MV-4-11 (cell line): ENCODE measurements at regions not wholly inside any gene's neighbourhood (a gene's known extent, or its start where the extent isn't known, plus 50 kb on each side); places are given as distances from the start of the nearest gene placed in this dataset.

Source experiments
- DNase-seq: peaks from one replicate; lab custom pipeline; 2025; lab: John Stamatoyannopoulos, UW

GRCh38 chr14:98943907-98944306 is 328.1 kb downstream of the BCL11B start:
- DNase-seq, result no peak

GRCh38 chr14:98944989-98945388 is 327.0 kb downstream of the BCL11B start:
- no peak for DNase-seq

DNA sequence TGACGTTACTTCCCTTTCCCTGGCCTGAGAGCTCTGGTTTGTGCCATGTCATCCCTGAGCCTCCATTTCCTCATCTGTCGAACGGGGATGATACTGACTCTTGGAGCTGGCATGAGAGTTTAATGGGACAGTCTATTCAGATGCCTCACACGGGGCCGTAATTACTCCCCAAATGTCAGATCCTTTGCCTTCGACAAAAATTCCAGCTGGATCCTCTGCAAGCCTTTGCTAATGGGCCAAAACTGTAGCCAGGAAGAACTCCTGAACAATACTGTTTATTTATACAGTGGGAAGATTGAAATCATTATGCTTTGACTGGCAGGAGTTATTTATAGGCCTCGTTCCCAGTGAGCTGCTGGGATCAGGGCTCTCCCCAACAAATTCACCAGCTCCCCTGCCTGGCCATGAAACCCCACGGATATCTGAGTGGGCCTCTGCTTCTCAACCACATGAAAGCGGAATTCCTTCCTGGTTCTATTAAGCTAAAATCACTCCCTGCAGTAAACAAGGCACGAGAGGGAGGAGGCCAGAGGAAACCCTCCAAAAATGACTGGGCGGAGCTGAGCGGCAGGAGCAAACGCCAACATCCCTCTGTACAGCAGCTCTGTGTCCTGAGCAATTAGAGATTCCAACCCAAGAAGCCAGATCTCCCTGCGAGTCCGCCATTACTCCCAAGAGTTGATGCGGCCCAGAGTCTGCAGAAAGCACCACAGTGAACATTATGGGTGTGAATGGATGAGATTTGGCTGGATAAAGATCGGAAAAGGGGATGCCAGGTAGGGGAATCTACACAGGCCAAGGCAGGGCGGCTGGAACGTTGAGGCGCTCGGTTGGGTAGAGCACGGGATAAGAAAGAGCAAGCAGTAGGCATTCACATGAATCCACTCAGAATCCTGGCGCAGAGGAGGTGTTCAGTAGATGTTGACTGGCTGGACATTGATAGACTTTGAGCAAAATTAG is 326.1 kb downstream of the BCL11B start:
- no peak for DNase-seq

- DNase-seq, result peak; percentile 6
These were observed 325.1 kb downstream of the BCL11B start for GRCh38 chr14:98946940-98947339.

DNA sequence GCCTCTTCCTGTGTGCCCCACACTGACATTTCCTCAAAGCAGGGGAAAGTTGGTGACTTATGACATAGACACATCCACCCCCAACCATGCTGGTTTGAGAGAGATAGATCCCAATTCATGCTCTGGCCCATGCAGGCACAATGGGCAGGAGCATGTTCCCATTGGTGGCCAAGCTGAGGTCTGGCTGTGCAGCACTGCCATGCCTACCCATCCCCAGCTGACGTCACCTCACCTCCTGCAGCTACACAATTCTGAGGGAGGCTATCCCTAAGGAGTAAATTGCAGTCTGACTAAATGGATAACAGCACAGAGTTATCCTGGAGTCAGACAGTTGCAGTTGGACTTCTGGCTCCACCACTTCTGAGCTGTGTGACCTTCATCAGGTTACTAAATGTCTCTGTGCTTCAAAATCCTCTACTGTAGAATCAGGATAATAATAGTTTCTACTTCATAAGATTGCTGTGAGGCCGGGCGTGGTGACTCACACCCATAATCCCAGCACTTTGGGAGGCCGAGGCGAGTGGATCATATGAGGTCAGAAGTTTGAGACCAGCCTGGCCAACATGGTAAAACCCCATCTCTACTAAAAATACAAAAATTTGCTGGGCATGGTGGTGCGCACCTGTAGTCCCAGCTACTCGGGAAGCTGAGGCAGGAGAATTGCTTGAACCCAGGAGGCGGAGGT is 323.9 kb downstream of the BCL11B start:
- DNase-seq, result peak; percentile 1

GRCh38 chr14:98949051-98949450 is 322.9 kb downstream of the BCL11B start:
- DNase-seq, result peak; percentile 87

DNA sequence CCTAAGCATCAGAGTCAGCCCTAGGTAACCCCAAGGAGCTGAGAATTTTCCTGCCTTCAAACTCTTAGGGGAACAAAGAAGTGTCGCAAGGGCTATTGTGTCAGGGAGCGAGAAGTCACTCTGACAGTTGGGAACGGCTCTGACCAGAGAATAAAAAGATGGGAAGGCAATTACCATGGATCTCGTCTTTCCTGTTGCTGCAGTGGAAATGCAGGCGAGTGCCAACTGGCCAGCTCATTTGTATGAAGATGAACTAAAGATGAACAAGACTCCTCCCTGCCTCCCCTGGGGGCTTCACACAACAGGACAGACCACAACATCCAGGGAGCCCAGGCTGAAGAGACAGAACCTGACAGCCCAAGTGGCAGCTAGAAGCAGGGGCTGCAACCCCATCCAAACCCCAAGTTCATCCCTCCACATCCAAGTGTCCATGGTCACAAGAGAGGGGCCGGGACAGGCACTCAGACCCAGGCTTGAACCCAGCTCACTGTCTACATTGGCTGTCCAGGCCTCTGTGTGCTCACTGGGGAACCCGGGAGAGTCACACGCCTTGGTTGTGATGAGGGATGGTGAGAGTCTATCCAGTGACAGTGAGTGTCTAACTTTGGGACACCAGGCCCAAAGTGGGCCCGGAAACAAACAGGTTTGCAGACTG is 322.4 kb downstream of the BCL11B start:
- no peak for DNase-seq

DNA sequence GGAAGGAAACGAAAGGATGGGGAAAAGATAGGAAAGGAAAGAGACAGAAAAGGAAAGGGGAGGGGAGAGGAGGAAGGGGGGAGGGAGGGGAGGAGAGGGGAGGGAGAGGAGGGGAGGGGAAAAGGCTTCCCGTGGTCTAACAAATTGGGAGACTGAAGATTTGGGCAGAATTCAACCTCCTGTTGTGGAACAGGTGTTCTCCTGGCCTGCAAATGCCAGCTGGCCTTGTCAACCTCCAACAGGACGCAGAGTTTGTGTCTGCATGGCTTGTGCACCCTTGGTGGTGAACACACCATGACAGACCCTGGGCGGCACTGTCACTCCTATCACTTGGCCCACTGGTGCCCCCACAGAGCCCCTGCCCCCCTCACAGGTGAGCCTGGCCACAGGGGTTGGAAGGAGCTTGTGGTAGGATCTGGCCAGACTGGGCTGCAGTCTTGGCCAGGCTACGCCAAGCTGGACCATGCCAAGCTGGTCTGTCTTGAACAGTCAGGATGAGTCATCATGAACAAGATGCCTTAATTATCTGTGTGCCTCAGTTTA is 321.6 kb downstream of the BCL11B start:
- no peak for DNase-seq

DNA sequence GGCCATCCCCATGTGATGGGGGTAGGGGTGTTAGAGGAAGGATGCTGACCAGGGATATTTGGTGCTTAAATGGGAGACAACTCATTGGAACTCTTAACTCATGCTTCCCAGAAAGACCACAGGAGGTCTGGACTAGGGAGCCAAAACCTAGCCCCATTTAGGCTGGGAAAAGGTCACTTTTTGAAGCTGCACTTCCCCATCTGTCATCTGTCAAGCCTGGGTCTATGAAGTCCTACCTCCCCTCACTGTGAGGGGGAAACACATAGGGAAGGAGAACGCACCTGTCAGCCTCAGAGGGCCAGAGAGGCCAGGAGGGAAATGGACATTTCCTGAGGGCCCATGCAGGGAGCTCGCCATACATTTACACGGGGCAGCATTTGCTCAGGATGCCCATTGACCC is 321.0 kb downstream of the BCL11B start:
- no peak for DNase-seq

GRCh38 chr14:98951521-98952152 is 320.4 kb downstream of the BCL11B start:
- DNase-seq, result no peak

DNA sequence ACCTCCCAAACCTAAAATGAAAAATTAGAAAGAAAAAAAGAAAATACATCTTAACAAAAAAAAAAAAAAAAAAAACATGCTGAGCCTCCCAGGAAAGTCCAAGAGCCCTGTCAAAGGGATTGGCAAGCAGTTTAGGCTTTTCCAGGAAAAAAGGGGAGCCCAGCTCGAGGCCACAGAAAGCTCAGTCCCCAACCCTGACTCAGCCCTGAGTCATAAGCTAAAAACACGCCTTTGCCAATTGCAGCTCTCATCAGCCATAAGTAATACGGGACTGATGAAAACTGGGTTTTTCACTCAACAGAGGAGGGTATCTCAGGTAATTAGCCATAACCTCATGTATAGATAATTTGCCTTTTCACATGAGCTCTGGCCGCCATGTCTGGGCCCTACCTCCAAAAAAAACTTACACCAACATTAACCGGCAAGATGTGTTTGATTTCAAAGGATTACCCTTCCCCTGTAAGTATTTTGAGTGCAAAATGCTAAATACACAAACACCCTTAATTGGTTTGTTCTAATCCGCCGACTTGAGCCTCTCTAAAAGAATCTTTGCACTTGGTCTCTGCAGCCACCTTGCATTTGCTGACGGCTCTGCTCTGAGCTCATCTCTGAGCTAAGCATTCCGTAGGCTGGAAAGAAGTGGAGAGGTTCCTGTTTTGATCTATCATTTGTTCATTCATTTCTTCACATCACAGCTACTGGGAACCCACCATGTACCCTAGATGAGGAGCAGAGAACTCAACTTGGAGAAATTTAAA is 319.2 kb downstream of the BCL11B start:
- DNase-seq, result peak; percentile 72

- DNase-seq, result peak; percentile 23
These were observed 318.2 kb downstream of the BCL11B start for GRCh38 chr14:98953551-98954348.

DNA sequence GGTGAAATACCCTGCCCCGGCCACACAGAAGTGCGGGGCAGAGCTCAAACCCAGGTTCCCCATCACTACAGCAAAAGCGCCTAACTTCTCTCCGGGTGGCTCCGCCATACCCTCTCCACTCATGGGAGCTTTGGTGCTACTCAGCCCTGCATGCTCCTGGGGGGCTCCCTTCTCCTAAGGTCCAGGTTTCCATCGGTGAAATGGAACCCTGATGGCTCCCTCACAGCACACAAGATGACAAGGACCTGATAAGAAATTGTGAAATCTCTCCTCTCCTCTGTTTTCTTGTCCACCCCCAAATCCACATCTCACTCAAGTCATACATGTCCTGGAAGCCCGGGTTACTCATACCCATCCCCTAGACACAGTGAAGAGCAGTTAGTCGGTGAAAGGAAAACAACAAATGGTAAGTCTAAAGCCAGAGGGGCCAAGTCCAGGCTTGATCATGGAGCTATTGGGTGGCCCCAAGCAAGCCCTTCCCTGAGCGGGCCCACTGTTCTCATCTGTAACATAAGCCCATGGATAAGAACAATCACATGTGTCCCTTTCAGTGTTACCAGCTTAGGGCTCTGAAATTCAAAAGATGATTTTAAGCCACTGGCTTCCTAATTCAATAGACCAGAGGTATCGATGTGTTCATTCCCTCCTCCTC is 317.5 kb downstream of the BCL11B start:
- DNase-seq, result no peak

DNA sequence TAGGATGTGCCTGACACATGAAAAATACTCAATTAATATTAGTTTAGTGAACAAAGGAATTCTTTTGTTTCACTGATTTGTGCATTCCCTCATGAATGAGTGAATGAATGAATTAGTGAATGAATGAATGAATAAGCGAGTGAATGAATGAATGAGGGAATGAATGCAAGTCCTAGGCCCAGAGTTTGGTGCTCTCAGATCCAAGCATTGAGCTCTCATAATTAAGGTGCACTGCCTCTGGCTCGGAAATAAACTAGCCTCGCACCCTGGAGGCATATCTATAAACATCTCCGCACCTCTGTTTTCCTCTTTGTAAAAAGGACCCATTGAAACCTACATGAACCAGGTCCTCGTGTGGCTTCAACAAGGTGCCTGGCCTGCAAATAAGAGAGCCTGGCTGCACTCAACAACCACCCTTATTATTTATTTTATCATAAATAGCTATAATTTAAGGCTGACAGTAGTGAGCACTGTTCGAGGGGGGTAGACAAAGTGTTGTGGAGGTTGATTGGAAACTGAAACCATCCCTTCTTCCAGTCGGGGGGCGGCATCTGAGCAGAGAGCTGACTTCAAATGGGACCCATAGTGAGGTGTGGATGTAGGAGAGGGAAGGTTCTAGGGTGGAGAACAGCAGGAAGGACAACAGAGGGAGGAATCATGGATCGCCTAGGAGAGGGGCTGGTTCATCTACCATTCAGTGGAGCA is 316.8 kb downstream of the BCL11B start:
- DNase-seq, result no peak

DNA sequence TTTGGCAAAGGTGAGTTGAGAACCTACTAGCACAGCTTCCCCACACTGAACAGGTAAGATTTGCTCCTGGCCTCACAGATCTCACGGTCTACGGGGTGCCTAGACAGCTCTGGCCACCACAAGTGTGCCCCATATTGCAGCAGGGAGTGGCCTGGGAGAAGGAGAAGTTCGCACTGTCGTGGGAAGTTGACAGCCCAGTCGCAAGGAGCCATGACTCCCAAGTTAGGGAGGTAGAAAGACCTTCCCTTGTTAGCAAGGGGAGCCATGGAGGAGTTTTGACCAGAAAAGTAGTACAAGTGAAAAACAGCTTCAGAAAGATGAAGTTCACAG is 316.3 kb downstream of the BCL11B start:
- DNase-seq, result no peak

DNA sequence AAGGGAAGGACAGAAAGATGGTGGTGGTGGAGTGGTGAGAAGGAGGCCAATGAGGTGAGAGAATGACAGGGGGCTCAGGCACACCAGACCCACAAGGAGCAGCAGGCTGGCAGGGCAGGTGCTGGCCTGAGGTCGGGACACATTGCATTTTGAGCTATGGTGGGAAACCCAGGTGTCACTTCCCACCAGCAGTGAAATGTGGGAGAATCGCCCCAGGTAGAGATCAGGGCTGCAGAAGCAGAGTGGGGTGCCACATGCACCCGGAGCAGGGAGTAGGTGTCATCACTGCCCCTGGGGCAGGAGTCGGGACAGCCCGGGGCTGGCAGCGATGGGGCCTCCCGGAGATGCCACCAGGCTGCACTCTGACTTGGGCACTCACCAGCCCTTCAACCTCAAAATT is 315.8 kb downstream of the BCL11B start:
- DNase-seq, result no peak

DNA sequence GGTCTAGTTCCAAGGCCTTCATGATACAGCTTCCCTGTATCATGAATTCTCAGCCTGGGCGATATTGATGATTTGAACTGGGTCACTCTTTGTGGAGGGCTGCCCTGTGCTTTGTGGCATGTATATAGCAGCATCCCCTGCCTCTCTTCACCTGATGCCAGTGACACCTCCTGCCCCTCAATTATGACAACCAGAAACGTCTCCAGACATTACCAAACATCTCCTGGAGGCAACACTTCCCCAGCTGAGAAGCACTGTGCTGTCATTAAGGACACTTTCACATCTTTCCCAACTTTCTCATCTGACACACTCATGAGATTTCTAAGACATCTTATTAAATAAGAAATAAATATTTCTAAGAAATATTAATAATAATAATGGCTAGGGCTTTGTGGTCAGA is 315.3 kb downstream of the BCL11B start:
- no peak for DNase-seq

GRCh38 chr14:98957211-98958047 is 314.6 kb downstream of the BCL11B start:
- DNase-seq, result peak; percentile 97
